ENCODE measurements at regions not wholly inside any gene's neighbourhood (a gene's known extent, or its start where the extent isn't known, plus 50 kb on each side); places are given as distances from the start of the nearest gene placed in this dataset.
"Not testable (repeated sequence)": the region's sequence is repeated elsewhere in the genome, so short reads cannot be mapped to it uniquely, and the experiment has no call there.

- DNase-seq (ENCODE audit: low read depth), result no peak
These were observed 278.8 kb upstream of the CELF4 start for GRCh38 chr18:37844209-37844970.

DNA sequence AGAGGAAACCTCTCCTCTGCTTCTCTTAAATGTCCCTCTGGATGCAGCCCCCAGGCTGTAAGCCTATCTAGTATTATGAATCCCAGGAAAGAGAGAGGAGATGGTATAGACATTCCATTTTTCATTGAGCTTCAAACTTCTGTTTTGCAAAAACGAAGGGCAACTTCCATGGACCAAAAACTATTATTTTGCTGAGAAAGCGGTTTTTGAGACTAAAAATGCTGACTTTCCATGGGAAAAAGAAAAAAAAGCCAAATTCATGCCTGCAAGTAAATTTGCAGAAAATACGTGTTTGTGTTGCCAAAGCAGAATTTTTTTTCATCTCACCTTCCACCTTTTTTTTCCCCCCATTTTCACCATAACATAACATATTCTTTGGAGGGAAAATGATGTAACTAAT, 272.5 kb upstream of the CELF4 start:
- no peak for DNase-seq (ENCODE audit: low read depth)

DNA sequence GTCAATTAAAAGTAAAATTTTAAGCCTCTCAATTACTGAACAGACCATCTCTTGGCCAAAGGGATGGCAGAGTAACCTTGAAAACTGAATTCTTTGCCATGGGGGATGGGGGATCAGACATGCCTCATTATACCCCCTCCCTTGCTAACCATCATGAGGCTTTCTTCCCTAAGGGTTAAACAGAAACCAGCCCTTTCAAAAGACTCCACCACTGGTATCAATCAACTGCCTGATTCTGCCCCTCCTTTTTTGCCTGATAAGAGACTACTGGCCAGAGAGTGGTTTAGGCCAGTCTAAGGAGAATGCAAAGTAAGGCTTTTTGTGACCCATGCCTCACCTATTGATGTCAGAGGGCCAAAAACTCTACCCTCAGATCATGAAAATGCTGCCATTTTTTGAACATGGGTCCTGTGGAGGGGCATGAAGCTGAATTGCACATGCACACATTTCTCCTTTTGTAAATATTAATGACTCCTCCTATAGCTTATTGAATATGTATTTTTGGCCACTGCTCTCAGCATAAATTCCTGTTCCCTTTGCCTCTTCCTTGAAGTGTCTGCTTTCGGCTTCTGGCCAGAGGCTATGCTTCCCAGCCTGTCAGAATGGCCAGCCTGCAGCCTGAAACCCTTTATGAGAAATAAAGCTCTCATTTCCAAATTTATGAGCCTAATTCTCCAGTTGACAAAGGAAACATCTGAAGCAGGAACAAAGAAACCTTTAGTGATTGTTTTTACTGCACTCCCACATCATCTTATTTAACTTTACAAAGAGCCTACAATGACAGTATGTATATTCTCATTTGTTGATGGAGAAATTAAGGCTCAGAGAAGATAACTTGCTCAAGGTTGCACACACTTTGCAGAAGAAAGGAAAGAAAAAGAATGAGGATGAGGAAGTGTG, 270.7 kb upstream of the CELF4 start:
- DNase-seq (ENCODE audit: low read depth), result no peak

GRCh38 chr18:37832010-37832695, 266.6 kb upstream of the CELF4 start:
- DNase-seq (ENCODE audit: low read depth), result not testable (repeated sequence)

DNA sequence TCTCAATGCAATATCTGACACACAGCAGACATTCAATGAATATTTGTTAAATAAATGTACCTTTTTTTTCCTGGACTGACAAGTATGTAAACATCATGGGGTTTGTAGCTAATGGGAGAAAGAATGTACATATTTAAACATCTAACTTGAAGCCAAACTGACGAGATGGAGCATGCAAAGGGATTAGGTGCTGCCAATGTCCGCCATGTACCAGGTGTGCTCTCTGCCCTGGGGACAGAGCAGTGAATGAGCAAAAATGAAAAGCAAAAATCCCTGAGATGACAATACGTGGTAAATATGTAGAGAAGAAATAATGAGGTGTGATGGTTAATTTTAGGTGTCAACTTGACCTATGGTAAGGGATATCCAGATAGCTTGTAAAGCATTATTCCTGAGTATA, 247.4 kb upstream of the CELF4 start:
- no peak for DNase-seq (ENCODE audit: low read depth)

- no peak for DNase-seq (ENCODE audit: low read depth)
These were observed 240.3 kb upstream of the CELF4 start for GRCh38 chr18:37805773-37806404.

DNA sequence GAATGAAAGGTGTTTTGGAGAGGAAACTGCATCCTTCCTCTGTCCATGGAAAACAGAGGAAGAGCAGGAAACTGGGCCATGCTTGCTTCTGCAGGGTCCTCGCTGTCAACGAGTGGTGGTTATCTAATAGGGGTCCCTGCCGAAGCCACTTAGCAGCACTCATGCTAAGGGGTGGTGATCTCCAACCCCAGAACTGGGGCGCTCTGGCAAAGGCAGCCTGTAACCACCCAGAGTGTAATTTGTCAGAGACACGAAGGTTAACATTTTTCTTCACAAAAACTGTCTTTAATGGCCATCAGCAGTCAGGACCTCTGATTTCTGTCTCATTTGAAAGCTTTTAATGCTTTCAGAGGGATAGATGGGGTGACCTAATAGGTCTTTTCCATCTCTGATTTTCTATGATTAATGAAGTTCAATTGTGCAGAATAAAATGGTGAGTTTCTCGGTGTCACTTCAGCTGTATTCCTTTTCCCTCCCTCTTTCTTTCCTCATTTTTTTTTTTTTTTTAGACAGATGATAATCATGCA, 231.3 kb upstream of the CELF4 start:
- DNase-seq (ENCODE audit: low read depth), result no peak

- no peak for DNase-seq (ENCODE audit: low read depth)
These were observed 221.9 kb upstream of the CELF4 start for GRCh38 chr18:37787452-37787851.

- no peak for DNase-seq (ENCODE audit: low read depth)
These were observed 218.2 kb upstream of the CELF4 start for GRCh38 chr18:37783771-37784170.

- DNase-seq (ENCODE audit: low read depth), result no peak
These were observed 213.6 kb upstream of the CELF4 start for GRCh38 chr18:37779220-37779619.

GRCh38 chr18:37778417-37779165, 213.0 kb upstream of the CELF4 start:
- DNase-seq (ENCODE audit: low read depth), result no peak

DNA sequence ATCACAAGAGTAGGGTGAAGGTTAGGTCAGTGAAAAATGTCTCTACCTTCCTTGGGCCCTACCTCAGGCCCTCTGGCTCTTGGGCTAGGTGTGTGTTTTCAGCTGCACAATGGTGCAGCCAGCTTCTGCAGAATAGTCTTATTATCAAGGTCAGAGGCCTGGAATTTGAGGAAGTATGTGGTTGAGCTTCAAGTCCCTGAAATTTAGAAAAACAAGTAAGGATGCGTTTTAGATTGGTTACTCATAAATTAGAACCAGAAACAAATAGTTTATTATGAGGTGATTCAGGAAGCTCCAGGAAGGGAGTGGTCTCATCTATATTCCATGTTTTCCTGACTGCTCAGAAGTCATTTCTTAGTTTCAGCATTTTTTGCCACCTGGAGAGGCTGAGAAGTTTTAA, 204.2 kb upstream of the CELF4 start:
- DNase-seq (ENCODE audit: low read depth), result no peak

DNA sequence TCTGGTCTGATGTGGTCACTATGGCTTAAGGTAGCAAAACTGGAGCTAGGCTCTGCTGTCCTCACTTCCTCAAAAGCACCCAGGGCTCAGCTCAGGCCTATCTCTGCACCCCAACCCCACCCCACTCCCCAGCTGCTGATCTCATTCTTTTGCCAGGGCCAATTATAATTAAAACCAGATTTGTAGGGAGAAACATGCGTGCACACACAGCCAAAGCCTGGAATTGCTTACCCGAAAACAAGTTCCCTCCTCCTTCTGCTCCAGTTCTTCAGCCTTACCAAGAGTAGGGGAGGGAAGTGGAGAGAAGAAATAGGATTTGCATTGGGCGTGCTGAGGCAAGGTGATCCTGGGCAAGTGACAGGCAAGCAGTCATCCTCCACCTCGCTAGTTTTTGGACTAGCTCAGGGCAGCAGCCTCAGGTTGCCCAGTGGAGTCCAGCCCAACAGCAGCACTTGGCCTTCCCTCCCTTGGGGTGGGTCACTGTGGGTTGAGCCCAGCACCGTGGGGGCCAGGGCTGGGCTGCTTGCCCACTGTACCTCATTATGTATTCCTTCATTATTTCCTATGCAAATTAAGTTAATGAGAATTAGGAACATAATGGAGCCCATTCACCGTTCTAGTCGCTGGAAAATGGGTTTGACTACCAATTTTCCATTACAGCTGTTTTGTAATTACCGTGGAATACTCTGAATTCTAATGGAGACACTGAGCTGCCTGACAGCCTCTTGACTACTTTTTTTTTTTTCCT, 199.1 kb upstream of the CELF4 start:
- no peak for DNase-seq (ENCODE audit: low read depth)

GRCh38 chr18:37762076-37762621, 196.6 kb upstream of the CELF4 start:
- no peak for DNase-seq (ENCODE audit: low read depth)

- DNase-seq (ENCODE audit: low read depth), result no peak
These were observed 188.5 kb upstream of the CELF4 start for GRCh38 chr18:37754141-37754540.

- no peak for DNase-seq (ENCODE audit: low read depth)
These were observed 176.8 kb upstream of the CELF4 start for GRCh38 chr18:37742436-37742835.

- DNase-seq (ENCODE audit: low read depth), result no peak
These were observed 175.5 kb upstream of the CELF4 start for GRCh38 chr18:37741032-37741623.

DNA sequence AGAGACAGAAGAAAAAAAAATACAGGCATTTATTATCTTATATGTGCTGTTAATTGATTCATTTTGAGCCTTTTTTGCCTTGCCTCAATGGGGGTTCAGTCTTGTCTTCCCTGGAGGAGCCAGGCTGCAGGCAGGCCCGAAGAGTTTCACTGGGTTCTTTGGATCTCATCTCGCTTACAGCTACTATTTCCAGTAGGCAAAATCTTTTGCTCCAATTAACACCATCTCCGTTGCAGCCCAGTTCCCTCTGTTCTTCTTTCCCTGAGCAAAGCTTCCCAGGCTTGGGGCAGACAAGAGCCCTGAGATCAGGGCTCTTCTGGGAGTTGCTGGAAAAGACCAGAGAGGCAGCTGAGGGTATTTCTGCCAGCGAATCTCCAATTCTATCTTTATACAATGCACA, 168.8 kb upstream of the CELF4 start:
- no peak for DNase-seq (ENCODE audit: low read depth)

DNA sequence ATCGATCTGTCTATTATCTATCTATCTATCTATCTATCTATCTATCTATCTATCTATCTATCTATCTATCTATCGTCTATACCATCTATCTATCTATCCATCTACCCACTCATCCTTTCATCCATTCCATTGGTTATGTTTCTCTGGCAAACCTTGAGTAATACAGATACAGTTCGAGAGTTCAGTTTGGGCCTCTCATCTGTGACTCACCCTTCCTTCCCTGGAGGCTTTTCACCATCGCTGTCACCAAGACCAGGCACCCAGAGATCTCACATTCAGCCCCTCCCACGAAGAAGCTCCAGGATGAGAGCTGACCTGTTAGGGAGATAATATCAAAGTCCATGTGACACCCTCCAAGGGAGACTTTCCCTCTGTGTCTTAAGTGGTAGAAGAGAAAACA, 164.1 kb upstream of the CELF4 start:
- no peak for DNase-seq (ENCODE audit: low read depth)

- no peak for DNase-seq (ENCODE audit: low read depth)
These were observed 158.6 kb upstream of the CELF4 start for GRCh38 chr18:37724206-37724605.

Measured in fibroblast of gingiva (primary cell).